HEK293T (cell line): ENCODE measurements at regions not wholly inside any gene's neighbourhood (a gene's known extent, or its start where the extent isn't known, plus 50 kb on each side); places are given as distances from the start of the nearest gene placed in this dataset.

Experiments used
- CTCF ChIA-PET: fragments of 350-600 bp; formaldehyde crosslinking; extraction: SDS; loops from one replicate; lab custom pipeline; 2021; ENCODE audit warnings: antibody characterized with exemption, inconsistent platforms; lab: Yijun Ruan, JAX
- POLR2A ChIA-PET: fragments of 350-600 bp; formaldehyde crosslinking; extraction: SDS; loops from one replicate; lab custom pipeline; 2020; ENCODE audit warnings: antibody characterized with exemption, inconsistent platforms; lab: Yijun Ruan, JAX
- DNase-seq: peaks from one replicate; pipeline ENCODE4 v3.0.0; 2012; ENCODE audit warnings: mixed read lengths; ENCODE audit errors: extremely low spot score
- ARNT ChIP-seq: fragments of 450-650 bp; IDR thresholded peaks from 2 replicates; pipeline ENCODE4 v1.6.1; 2017; ENCODE audit warnings: mild to moderate bottlenecking
- BHLHE40 ChIP-seq: fragments of 450-650 bp; IDR thresholded peaks from 2 replicates; pipeline ENCODE4 v1.6.1; 2016; ENCODE audit warnings: mild to moderate bottlenecking, moderate library complexity, borderline replicate concordance
- CTBP1 ChIP-seq: fragments of 450-650 bp; IDR thresholded peaks from 2 replicates; pipeline ENCODE4 v1.6.1; 2016; ENCODE audit warnings: borderline replicate concordance
- ELF4 ChIP-seq: fragments of 450-650 bp; IDR thresholded peaks from 2 replicates; pipeline ENCODE4 v1.6.1; 2017; ENCODE audit warnings: antibody characterized with exemption
- FOXA1 ChIP-seq: fragments of 450-650 bp; IDR thresholded peaks from 2 replicates; pipeline ENCODE4 v1.6.1; 2016; ENCODE audit warnings: mild to moderate bottlenecking
- FOXK2 ChIP-seq: fragments of 450-650 bp; IDR thresholded peaks from 2 replicates; pipeline ENCODE4 v1.6.1; 2016; ENCODE audit warnings: mild to moderate bottlenecking
- FOXM1 ChIP-seq: fragments of 450-650 bp; IDR thresholded peaks from 2 replicates; pipeline ENCODE4 v1.6.1; 2017; ENCODE audit warnings: mild to moderate bottlenecking, borderline replicate concordance
- HDGF ChIP-seq: fragments of 450-650 bp; IDR thresholded peaks from 2 replicates; pipeline ENCODE4 v1.6.1; 2017; ENCODE audit warnings: antibody characterized with exemption, borderline replicate concordance
- L3MBTL2 ChIP-seq: fragments of 450-650 bp; conservative IDR thresholded peaks from 2 replicates; pipeline ENCODE4 v1.6.1; 2016; ENCODE audit warnings: mild to moderate bottlenecking
- LEF1 ChIP-seq: fragments of 450-650 bp; IDR thresholded peaks from 2 replicates; pipeline ENCODE4 v1.6.1; 2017; ENCODE audit warnings: mild to moderate bottlenecking, borderline replicate concordance
- NFRKB ChIP-seq: fragments of 450-650 bp; IDR thresholded peaks from 2 replicates; pipeline ENCODE4 v1.6.1; 2016; ENCODE audit warnings: mild to moderate bottlenecking, moderate library complexity
- PKNOX1 ChIP-seq: fragments of 450-650 bp; IDR thresholded peaks from 2 replicates; pipeline ENCODE4 v1.6.1; 2016
- SP1 ChIP-seq: fragments of 450-650 bp; IDR thresholded peaks from 2 replicates; pipeline ENCODE4 v1.6.1; 2017
- SUZ12 ChIP-seq: fragments of 450-650 bp; IDR thresholded peaks from 2 replicates; pipeline ENCODE4 v1.6.1; 2016; ENCODE audit warnings: mild to moderate bottlenecking
- TARDBP ChIP-seq: fragments of 450-650 bp; IDR thresholded peaks from 2 replicates; pipeline ENCODE4 v1.6.1; 2016
- ZNF384 ChIP-seq: fragments of 450-650 bp; IDR thresholded peaks from 2 replicates; pipeline ENCODE4 v1.6.1; 2016

DNA sequence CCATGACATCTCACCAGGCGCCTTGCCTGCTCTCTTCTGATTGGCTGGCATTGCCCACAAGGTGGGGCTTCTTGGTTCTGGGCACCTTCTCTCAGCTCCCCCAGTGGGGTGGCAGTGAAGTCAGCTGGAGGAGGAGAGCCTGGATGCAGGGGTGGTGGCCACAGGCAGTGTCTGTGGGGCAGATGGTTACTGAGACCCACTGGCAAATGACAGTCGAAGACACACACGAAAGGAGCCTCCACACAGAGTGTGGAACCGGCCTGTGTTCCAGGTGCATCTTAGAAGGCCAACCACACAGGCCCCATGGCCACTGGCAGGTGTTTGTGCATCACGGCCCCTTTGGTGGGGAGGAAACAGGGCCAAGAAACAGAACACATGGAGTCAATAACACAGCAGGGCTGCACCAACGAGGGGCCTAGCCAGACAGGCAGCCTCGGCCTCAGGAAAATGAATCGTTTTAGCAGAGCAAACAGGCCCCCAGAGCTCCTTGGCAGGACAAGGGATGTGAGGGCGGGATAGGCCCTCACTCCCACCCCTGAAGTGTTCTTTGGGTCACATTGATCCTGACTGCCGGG, 683.4 kb downstream of the TBC1D22A start:
- no peak for TF ChIP-seq ZNF384
- POLR2A ChIA-PET: no interaction called here
- CTCF ChIA-PET: no interaction called here
- DNase-seq: no peak

GRCh38 chr22:47445212-47445611, 682.8 kb downstream of the TBC1D22A start:
- CTCF ChIA-PET: no interaction called here
- no peak for TF ChIP-seq FOXM1
- no peak for TF ChIP-seq TARDBP
- no peak for TF ChIP-seq LEF1
- no peak for TF ChIP-seq BHLHE40
- no peak for TF ChIP-seq SUZ12
- no peak for TF ChIP-seq PKNOX1
- TF ChIP-seq FOXK2: no peak
- no peak for TF ChIP-seq HDGF
- TF ChIP-seq L3MBTL2: no peak
- POLR2A ChIA-PET: no interaction called here
- DNase-seq: no peak

- TF ChIP-seq TARDBP: no peak
- no peak for TF ChIP-seq BHLHE40
- TF ChIP-seq FOXM1: no peak
- TF ChIP-seq SUZ12: no peak
- TF ChIP-seq ARNT: no peak
- no peak for TF ChIP-seq NFRKB
- no peak for TF ChIP-seq CTBP1
- no peak for TF ChIP-seq L3MBTL2
- no peak for TF ChIP-seq PKNOX1
- no peak for TF ChIP-seq LEF1
- no peak for TF ChIP-seq SP1
- TF ChIP-seq ZNF384: no peak
- no peak for TF ChIP-seq FOXA1
- TF ChIP-seq HDGF: no peak
- TF ChIP-seq FOXK2: no peak
- ChIA-PET POLR2A (no interaction called here), CTCF (no interaction called here)
- DNase-seq: no peak
These were observed 682.3 kb downstream of the TBC1D22A start for GRCh38 chr22:47444746-47445065.

GRCh38 chr22:47443836-47444745, 681.6 kb downstream of the TBC1D22A start:
- ChIA-PET POLR2A (no interaction called here), CTCF (no interaction called here)
- no peak for TF ChIP-seq TARDBP
- no peak for TF ChIP-seq ELF4
- no peak for TF ChIP-seq ZNF384
- no peak for TF ChIP-seq SP1
- TF ChIP-seq SUZ12: no peak
- DNase-seq: no peak

DNA sequence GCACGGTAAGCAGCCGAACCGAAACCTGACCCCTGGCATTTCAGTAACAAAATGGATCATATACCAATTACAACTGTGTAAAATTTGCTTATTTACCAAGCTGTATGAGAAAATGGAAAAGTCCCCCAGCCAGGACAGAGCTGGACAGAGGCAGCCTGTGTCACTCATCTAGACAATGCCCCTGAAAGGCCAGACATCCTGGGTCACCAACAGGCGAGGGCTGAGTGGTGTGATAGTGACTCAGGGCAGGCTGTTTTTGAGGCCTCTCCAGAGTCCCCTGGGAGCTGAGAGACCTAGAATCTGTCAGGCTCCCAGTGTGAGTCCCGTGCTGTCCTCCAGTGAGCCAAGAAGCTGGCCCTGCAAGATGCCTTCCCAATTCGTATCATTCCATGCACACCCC, 680.4 kb downstream of the TBC1D22A start:
- no peak for DNase-seq
- TF ChIP-seq FOXK2 (no peak), ARNT (no peak), HDGF (no peak), CTBP1 (no peak)
- POLR2A ChIA-PET: no interaction called here
- CTCF ChIA-PET: no interaction called here

GRCh38 chr22:47439643-47440265, 677.3 kb downstream of the TBC1D22A start:
- ChIA-PET POLR2A (no interaction called here), CTCF (no interaction called here)

More at GRCh38 chr22:47439643-47440265, 677.3 kb downstream of the TBC1D22A start:
- TF ChIP-seq SUZ12: no peak
- no peak for TF ChIP-seq LEF1
- no peak for TF ChIP-seq BHLHE40
- no peak for TF ChIP-seq ARNT
- no peak for TF ChIP-seq ELF4
- TF ChIP-seq FOXM1: no peak
- no peak for TF ChIP-seq ZNF384
- no peak for TF ChIP-seq HDGF
- TF ChIP-seq NFRKB: no peak
- TF ChIP-seq TARDBP: no peak
- TF ChIP-seq FOXA1: no peak
- no peak for TF ChIP-seq CTBP1
- no peak for TF ChIP-seq SP1
- TF ChIP-seq L3MBTL2: no peak
- no peak for TF ChIP-seq FOXK2
- no peak for DNase-seq
